NCI-H2107 (cell line): ENCODE measurements at regions not wholly inside any gene's neighbourhood (a gene's known extent, or its start where the extent isn't known, plus 50 kb on each side); places are given as distances from the start of the nearest gene placed in this dataset.

ENCODE experiments used
- DNase-seq: peaks from one replicate; lab custom pipeline; 2025; lab: John Stamatoyannopoulos, UW

GRCh38 chr10:107611115-107611514 is 446.6 kb upstream of the SORCS1 start:
- DNase-seq: no peak

- no peak for DNase-seq
Measured at GRCh38 chr10:107589081-107589480, 424.6 kb upstream of the SORCS1 start.

GRCh38 chr10:107585630-107586029 is 421.1 kb upstream of the SORCS1 start:
- DNase-seq: no peak

DNA sequence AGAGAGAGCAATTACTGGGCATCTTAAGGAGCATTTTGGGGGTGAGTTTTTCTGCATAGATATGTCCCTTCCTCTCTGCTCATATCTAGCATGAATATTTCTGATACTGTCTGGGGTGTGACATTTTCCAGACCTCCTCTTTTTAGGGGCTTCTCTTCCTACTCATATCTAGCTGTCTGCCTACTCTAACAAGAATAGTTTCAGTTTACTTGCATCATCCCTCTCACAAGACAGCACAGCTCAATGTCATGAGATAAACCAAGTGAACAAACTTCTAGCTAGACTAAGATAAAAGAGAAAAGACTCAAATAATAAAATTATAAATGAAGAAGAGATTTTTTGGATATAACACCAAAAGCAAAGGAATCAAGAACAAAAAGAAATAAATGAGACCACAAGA is 419.5 kb upstream of the SORCS1 start:
- DNase-seq: no peak

DNA sequence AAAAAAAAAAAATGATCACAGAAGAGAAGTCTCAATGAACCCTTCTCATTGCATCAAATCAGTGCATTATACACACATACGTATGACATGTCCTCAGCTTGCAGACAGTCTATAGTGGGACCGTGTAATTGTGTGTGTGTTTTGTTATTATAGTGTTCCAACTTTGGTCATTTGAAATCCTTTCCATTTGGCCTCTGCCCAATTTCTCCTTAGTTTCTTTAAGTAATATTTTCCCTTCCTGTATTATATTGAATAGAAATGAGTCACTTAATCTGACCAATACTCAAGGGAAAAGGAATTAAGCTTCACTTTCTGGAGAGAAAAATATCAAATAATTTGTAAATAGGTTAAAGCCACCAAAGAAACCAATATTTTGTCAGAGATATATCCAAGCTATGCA is 415.5 kb upstream of the SORCS1 start:
- DNase-seq: no peak

- DNase-seq: no peak
Measured at GRCh38 chr10:107577221-107577620, 412.7 kb upstream of the SORCS1 start.

GRCh38 chr10:107576746-107577145 is 412.2 kb upstream of the SORCS1 start:
- DNase-seq: no peak

DNA sequence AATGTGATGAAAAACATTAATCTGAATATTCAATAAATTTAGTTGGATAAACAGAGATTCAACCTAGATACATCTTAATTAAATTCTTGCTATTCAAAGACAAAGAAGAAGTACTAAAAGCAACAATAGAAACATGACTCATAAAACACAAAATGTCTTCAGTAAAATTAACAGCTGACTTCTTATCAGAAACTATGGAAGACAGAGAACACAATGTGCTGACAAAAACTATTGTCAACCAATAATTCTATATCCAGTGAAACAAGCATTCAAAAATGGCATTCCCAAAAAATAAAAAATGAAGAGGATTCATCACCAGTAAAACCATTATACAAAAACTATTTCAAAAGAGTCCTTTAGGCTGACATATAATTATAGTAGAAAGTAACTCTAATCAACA is 400.5 kb upstream of the SORCS1 start:
- no peak for DNase-seq

DNA sequence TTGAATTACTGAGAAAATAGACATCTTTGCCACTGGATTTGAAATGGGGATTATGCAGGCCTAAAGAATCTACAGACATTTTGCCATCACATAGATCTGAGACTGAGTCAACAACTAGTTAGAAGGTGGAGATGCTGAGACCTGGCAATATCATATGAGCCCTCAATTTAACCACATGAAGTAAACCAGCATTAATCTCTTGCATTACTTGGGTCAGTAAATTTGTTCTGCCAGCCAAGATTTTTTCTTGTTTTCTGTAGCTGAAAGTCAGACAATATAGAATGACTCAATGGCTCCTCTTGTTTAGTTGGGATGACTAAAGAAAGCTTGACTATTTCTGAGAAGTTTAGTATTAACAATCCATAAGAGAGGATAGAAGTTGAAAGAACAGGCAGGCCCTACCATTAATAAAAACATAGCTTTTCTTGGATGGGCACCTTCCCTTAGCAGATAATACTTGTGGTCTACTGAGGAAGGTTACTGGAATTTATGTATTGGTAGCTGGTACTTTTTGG is 396.7 kb upstream of the SORCS1 start:
- DNase-seq: no peak

GRCh38 chr10:107557916-107558315 is 393.4 kb upstream of the SORCS1 start:
- DNase-seq: no peak

- DNase-seq: no peak
Measured at GRCh38 chr10:107554333-107554732, 389.8 kb upstream of the SORCS1 start.

DNA sequence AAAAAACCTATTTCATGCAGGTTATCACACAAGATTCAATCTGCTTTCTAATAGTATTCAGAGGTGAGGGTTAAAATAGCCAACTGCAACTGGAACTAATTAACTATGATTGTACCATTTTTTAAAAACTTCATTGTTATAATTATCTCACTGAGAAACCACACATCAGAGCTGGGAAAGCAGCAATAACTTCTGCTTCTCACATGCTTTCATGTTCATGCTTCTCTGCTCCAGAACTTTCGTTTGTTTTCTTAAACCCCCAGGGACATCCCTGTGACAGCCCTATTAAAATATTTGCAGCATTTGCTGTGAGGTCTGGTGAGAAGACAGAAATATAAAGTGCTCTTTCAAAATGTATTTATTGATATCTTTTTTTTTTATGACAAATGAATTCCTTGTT is 389.0 kb upstream of the SORCS1 start:
- no peak for DNase-seq

DNA sequence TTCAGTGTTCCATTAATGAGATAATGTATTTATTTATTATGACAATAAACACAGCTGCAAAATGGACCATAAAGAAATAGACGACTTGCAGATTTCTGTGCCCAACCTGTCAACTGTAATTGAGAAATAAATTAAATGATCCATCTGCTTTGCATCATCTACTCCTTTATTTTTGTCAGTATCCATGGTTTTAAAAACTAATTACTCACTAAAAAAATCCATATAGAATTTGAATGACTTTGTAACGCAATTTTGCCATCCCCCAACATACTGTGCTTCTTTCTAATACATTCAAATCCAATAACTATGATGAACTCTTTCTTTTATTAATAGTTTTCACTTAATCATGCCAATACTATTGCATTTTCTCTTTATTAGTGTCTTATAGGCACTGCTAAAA is 388.5 kb upstream of the SORCS1 start:
- DNase-seq: no peak

GRCh38 chr10:107548301-107548700 is 383.8 kb upstream of the SORCS1 start:
- DNase-seq: no peak

- DNase-seq: no peak
Measured at GRCh38 chr10:107546986-107547385, 382.5 kb upstream of the SORCS1 start.

DNA sequence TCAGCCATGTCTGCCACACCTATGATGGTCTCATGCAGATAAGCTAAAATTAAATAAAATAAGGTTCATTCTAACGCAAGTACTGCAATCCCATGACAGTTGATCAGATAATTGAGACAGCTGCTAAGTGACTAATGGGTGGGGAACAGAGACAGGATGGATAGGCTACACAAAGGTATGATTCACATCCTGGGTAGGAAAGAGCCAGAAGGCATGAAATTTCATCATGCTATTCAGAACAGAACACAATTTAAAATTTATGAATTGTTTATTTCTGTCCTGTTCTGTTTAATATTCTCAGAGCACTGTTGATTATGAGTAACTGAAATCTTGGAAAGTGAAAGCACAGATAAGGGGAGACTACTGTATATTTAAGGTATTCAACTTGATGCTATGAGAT is 381.8 kb upstream of the SORCS1 start:
- DNase-seq: no peak

DNA sequence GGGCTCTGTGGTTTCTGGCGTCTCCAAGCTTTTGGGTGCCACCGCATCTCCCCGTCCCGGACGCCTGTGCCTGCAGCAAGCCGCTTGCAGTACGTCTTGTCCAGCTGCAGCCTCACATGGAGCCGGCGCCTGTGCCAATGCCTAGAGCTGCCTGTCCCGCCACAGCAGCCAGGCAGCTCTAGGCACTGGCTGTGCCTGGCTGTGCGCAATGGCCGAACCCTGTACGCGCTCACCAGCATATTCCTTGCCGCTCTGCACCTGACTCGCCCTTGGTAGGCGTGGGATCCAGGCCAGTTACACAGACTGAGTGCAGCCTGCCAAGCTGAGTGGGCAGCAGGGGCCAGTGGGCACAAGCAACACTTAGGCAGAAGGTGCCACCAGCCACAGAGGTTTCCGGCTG is 381.2 kb upstream of the SORCS1 start:
- no peak for DNase-seq

DNA sequence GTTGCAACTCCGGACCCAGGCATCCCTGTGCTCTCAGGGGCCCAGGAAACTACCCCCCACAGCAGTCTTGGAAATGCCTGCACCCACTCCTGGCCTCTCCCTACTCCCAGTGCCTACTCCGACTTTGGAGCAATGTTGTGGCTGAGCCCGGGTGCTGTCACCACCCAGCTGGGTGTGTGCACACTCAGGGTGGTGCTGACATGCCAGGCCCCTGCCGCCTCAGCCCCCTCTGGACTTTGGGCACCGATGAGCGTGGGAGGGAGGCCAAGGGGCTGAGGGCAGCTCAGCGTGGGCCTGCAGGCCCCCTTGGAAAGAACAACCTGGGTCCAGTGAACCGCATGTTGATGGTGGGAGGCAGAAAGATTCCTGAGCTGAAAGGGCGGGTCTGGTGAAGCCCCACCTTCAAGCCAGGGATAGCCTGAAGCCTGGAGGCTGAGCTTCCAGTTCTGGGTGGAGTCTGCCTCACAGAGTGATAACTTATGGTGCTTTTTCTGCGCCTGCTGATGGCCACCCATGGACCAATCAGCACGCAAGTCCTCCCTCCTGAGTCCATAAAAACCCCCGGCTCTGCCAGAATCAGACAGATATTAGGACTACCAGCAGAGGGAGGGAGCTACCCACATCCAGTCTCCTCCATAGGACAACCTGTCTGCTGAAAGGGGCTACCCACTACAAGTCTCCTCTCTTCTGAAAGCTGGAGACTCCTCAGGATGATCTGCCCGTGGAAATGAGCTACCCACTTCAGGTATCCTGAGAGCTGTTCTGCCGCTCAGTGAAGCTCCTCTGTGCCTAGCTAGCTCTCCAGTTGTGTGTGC is 380.4 kb upstream of the SORCS1 start:
- DNase-seq: no peak

- no peak for DNase-seq
Measured at GRCh38 chr10:107542607-107543006, 378.1 kb upstream of the SORCS1 start.

DNA sequence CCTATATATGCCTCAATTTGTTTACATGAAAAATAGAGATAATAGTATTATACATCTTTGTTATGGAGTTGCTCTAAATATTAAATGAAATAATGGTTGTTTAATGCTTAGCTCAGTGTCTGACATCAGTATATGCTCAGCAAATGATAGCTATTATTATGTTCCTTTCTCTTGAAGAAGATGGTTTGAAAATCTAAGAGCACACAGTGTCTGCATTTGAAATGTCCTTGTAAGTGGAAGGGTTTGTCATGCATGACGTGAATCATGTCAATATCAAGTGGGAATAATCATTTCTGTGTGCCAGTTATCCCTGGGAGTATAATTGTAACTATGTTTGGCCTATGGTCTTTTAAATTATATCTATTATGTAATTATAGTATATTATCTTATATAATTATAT is 377.5 kb upstream of the SORCS1 start:
- DNase-seq: no peak

DNA sequence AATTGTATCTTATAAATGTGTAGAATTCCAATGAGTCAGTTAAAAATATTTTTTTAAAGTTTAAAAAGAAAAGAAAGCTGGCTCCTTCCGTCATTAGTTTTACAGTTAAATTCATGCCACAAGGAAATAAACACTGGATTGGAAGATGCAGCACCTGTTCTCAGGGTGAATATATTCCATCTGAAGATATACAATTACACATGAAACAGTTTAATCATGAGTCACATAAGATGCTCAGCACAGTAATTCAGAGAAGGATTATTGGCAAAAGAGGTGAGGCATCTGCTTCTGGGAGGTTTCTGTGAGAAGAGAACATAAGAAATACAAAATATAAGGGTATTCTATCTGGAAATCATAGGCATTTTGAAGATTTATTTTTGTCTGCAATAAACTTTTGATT is 376.5 kb upstream of the SORCS1 start:
- no peak for DNase-seq

DNA sequence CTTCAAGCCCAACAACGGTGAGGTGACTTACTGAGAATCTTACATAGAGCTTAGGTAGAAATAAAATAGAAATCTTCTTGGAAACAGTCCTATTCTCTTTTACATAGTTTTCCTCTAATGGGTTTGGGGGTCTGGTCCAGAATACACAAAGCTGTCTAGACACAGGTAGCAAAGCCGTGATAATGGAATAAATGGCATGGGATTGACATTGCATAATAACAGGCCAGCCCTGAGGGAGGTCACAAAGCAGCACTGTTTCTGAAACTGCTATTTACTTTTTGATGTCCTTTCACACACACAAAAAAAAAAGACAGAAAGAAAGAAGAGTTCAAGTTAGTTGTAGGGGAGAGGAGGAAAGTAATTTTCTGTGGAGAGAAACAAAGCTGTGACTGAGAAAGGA is 364.8 kb upstream of the SORCS1 start:
- no peak for DNase-seq

GRCh38 chr10:107520348-107520747 is 355.8 kb upstream of the SORCS1 start:
- DNase-seq: no peak

DNA sequence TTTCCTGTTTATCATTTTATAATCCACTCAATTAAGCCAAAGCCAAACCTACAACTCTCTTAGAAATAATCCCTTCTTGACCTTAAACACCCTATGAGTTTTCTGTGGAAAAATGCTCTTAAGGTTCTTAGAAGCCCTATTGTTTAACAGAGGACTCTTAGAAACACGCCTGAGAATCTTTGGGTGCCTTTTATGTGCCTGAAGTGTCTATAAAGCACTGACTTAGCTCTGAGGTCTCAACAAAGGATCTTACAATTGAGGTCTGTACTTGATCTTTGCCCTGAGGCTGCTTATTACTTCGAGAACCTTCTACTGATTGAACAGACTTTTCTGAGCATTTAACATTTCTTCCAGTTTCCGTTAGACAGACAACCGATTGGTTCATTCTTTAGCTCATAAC is 353.3 kb upstream of the SORCS1 start:
- DNase-seq: no peak
